ENCODE measurements at regions not wholly inside any gene's neighbourhood (a gene's known extent, or its start where the extent isn't known, plus 50 kb on each side); places are given as distances from the start of the nearest gene placed in this dataset.
"Not testable (repeated sequence)": the region's sequence is repeated elsewhere in the genome, so short reads cannot be mapped to it uniquely, and the experiment has no call there.

DNA sequence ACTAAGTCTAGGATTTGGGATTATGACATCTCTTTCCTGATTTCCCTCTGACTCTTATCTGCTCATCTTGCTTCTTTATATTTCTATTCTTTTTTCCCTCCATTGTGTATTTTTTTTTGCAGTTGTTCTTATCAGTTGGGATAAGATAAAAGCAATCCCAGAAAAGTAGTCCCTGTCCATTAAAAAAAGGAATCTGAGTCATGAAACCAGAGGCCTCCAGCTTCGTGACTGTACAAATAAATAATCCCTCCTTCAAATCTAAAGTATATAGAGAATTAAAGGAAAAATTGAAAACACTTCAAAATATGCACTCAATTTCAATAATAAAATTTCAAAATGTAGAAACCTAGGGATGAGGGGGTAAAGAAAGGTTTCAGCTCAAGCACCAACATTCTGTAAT is 317.8 kb upstream of the NT5E start:
- H3K9me3 ChIP-seq, result no peaks in the 10 kb centered on the region
- no peaks in the 10 kb centered on the region for H3K36me3 ChIP-seq
- no peak for DNase-seq (ENCODE audit: low spot score in 2 of 2)
- H3K27ac ChIP-seq, result no peak overlapping the region
- H3K27me3 ChIP-seq, result no peaks in the 10 kb centered on the region
- WGBS, 2 donors, result 67 to 80% methylated on average over 1 of the region's 1 CpG
- TF ChIP-seq POLR2A (IDR thresholded peaks at IDR 0.05) (no peak), EP300 (IDR thresholded peaks at IDR 0.05) (no peak), CTCF (IDR thresholded peaks at IDR 0.05) (no peak)
- H3K4me3 ChIP-seq, result no peak overlapping the region
- peaks cover 0 to 8% (median 0%) of the 10 kb centered on the region in 4 donors for H3K4me1 ChIP-seq

- H3K36me3 ChIP-seq, result no peaks in the 10 kb centered on the region
- no peak overlapping the region for H3K4me3 ChIP-seq
- H3K27ac ChIP-seq, result no peak overlapping the region
- WGBS, 2 donors, result 64 to 78% methylated on average over 3 of the region's 3 CpGs
- TF ChIP-seq CTCF (IDR thresholded peaks at IDR 0.05) (no peak), EP300 (IDR thresholded peaks at IDR 0.05) (no peak), POLR2A (IDR thresholded peaks at IDR 0.05) (no peak)
- peaks cover 0 to 6% (median 0%) of the 10 kb centered on the region in 4 donors for H3K4me1 ChIP-seq
- no peaks in the 10 kb centered on the region for H3K27me3 ChIP-seq
- no peaks in the 10 kb centered on the region for H3K9me3 ChIP-seq
- DNase-seq (ENCODE audit: low spot score in 2 of 2), result no peak
Observed at GRCh38 chr6:85130743-85131142, 319.1 kb upstream of the NT5E start.

DNA sequence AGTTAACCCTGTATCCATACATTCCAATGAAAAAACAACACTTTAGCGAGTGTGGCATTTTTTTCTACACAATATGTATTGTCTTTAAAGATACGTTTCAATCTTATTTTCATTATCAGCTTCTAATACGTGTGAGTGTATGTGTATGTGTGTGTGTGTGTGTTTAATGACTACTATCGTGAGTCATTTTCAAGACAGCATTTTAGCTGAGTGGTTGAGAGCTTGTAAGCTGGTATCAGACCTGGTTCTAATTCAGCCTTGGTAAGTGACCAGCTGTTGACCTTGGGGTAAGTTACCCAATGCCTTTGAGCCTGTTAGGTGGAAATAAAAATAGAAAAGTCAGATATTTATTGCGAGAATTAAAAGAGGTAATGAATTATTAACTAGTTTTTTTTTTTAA is 320.0 kb upstream of the NT5E start:
- no peak for DNase-seq (ENCODE audit: low spot score in 2 of 2)
- TF ChIP-seq CTCF (IDR thresholded peaks at IDR 0.05), result no peak
- TF ChIP-seq POLR2A (IDR thresholded peaks at IDR 0.05), result no peak
- TF ChIP-seq EP300 (IDR thresholded peaks at IDR 0.05), result no peak
- H3K9me3 ChIP-seq, result no peaks in the 10 kb centered on the region
- no peaks in the 10 kb centered on the region for H3K36me3 ChIP-seq
- no peaks in the 10 kb centered on the region for H3K27me3 ChIP-seq
- H3K27ac ChIP-seq, result no peak overlapping the region
- WGBS, 2 donors, result 84 to 88% methylated on average over 5 of the region's 5 CpGs
- H3K4me3 ChIP-seq, result no peak overlapping the region
- peaks cover 0 to 6% (median 0%) of the 10 kb centered on the region in 4 donors for H3K4me1 ChIP-seq

DNA sequence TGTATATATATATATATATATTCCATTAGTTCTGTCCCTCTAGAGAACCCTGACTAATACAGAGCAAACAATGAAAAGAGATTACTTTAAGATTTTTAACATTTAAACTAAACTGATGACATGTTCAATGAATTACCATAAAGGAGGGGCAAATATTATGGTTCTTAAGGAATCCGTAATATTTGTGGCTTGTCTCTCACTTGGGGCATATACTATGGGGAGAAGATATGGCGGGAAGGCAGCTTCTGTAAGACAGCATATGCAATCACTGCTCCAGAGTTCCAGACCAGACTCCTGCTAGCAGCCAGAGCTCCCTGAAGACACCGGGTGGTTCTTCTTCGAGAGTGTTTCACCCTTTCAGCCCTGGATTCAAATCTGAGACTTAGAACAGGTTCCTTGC is 321.1 kb upstream of the NT5E start:
- Histone ChIP-seq H3K9me3 (no peaks in the 10 kb centered on the region), H3K4me3 (no peak overlapping the region), H3K27ac (no peak overlapping the region), H3K4me1 (peaks cover 0 to 6% (median 0%) of the 10 kb centered on the region in 4 donors), H3K36me3 (no peaks in the 10 kb centered on the region), H3K27me3 (no peaks in the 10 kb centered on the region)
- DNase-seq (ENCODE audit: low spot score in 2 of 2), result no peak
- WGBS, 2 donors, result 60 to 85% methylated on average over 3 to 4 of the region's 4 CpGs
- TF ChIP-seq POLR2A (IDR thresholded peaks at IDR 0.05) (no peak), EP300 (IDR thresholded peaks at IDR 0.05) (no peak), CTCF (IDR thresholded peaks at IDR 0.05) (no peak)

DNA sequence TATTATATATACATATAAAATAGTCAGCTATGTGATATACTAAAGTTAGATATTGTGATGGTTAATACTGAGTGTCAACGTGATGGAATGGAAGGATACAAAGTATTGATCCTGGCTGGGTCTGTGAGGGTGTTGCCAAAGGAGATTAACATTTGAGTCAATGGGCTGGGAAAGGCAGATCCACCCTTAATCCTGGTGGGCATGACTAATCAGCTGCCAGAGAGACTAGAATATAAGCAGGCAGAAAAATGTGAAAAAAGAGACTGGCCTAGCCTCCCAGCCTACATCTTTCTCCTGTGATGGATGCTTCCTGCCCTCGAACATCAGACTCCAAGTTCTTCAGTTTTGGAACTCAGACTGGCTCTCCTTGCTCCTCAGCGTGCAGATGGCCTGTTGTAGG is 321.6 kb upstream of the NT5E start:
- DNase-seq (ENCODE audit: low spot score in 2 of 2); H3K27me3 ChIP-seq; H3K4me1 ChIP-seq; H3K9me3 ChIP-seq; H3K36me3 ChIP-seq; H3K27ac ChIP-seq; H3K4me3 ChIP-seq: not testable (repeated sequence)
- WGBS, 2 donors, result 76 to 78% methylated on average over 3 of the region's 3 CpGs

DNA sequence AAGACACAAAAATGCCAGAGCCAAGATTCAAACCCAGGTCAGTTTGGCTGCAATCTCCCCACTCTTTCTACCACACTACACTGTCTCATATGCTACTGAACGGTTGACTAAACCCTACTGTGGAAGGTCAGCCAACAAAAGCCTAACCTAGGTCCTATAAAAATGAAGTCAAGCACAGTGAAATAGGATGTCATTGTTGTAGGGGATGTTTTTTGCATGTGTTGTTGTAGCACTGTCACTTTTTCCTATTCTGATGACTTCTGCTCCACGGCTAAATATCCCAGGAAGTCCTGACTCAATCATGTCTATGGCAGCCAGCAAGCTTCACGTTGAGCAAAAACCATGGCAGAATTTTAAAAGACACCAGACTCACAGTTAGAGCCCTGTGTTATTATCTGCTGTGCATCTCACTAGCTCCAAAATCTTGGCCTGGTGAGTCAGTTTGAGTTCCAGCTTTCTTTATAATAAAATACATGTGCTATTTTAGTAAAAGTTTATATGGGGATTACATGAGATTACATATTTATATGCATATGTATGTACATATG is 322.1 kb upstream of the NT5E start:
- Histone ChIP-seq H3K9me3 (no peaks in the 10 kb centered on the region), H3K27ac (no peak overlapping the region), H3K4me1 (peaks cover 0 to 6% (median 0%) of the 10 kb centered on the region in 4 donors), H3K27me3 (no peaks in the 10 kb centered on the region), H3K4me3 (no peak overlapping the region), H3K36me3 (no peaks in the 10 kb centered on the region)
- no peak for TF ChIP-seq EP300 (IDR thresholded peaks at IDR 0.05)
- no peak for TF ChIP-seq CTCF (IDR thresholded peaks at IDR 0.05)
- no peak for TF ChIP-seq POLR2A (IDR thresholded peaks at IDR 0.05)
- DNase-seq (ENCODE audit: low spot score in 2 of 2), result no peak
- 39 to 49% methylated on average over 3 of the region's 3 CpGs for WGBS, 2 donors
